HT-29 (cell line): ENCODE measurements at regions not wholly inside any gene's neighbourhood (a gene's known extent, or its start where the extent isn't known, plus 50 kb on each side); places are given as distances from the start of the nearest gene placed in this dataset.
"Not testable (repeated sequence)": the region's sequence is repeated elsewhere in the genome, so short reads cannot be mapped to it uniquely, and the experiment has no call there.

ENCODE experiments used
- DNase-seq: peaks from one replicate; pipeline ENCODE4 v3.0.0-alpha.2; 2015; ENCODE audit warnings: low spot score

DNA sequence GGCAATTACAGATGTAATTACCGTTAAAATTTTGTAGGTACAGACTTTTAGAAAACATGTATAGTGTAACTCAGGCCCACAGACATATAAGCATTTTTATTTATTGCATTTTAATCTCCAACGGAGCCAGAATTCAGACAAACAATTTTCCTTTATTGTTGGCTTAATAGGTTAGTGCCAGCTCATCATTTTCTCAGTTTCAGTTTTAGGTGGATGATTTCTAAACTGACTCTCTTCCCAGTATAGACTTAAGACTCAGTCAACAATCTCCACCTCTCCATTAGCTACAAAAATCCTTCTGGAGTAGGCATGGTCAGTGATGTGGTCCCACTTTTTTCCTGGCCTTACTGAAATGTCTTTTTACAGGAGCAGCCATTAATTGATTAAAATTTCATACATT, 994.6 kb downstream of the TBL1XR1 start:
- no peak for DNase-seq

DNA sequence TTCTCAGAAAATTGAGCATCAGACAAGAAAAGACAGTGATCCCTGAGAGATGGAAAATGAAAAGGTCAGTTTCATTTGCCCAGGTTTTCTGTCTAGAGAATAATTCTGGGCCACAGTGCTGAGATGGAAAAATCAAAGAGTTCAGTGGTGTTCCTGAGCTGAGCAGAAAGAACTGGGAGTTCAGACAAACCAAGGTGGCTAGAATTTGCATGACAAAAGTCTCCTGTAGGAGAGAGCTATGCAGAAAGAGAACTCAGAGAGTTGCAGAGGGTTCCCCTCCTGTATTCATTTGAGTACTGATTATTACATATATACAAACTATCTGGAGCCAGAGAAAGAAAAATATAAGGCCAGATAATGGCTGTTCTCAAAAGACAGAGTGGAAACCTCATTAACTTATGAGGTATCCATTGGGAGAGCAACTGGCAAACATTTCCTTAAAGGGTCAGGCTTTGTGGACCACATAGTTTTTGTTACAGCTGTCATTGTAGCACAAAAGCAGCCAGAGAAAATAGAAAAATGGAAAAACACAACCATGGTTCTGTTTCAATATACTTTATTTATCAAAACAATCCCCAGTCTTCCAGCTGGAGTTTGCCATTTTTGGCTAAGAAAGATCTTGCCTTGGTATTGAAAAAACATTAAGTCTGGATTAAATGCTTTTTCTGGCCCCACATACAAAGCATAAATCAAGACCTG, 1004.1 kb downstream of the TBL1XR1 start:
- no peak for DNase-seq

DNA sequence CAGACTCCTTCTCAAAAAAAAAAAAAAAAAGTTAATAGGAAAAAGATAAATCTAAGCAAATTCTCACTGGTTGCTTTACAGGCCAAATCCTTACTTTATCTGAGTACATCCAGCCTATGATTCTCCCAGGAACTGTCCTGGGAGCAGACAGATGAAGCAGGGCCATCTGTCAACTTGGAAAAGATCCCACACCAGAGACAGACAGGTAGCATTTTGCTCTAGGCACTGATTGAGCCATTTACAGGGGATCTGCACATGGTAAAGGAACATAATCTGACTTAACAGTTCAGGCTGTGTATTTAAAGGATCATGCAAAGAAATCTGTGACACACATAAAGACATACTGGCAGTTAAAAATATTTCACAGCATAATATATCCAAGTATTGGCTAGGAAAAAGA, 1006.5 kb downstream of the TBL1XR1 start:
- DNase-seq: no peak

DNA sequence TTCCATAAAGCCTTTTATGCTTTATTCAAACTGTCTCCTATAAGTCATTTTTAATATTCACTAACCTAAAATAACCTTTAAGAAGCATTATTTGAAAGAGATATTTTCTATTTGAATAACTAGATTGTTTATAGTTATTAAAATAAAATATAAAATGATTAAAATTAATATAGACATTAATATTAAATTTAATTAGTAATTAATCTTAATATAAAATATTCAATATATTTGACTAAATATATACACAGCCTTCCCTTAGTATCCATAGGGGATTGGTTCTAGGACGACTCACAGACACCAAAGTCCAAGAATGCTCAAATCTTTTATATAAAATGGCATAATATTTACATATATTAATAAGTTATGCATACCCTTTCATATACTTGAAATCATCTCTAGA, 1014.1 kb downstream of the TBL1XR1 start:
- DNase-seq: no peak

DNA sequence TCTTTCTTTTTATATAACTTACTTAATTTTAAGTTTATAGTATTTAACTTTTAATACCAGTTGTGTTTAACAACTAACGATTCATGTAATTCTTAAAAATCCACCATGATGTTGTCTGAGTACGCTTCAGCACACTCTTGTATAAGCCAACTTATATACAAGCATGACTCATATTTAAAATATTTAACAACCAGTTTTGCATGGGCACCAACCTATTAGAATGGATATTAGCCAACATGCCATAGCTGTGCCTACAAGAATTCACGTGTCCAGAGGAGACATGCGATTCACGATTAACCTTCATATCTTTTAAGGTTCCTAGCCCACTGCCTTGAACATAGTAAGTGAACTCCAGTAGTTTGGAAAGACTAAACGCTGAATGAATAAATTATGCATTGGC, 1023.2 kb downstream of the TBL1XR1 start:
- no peak for DNase-seq

DNA sequence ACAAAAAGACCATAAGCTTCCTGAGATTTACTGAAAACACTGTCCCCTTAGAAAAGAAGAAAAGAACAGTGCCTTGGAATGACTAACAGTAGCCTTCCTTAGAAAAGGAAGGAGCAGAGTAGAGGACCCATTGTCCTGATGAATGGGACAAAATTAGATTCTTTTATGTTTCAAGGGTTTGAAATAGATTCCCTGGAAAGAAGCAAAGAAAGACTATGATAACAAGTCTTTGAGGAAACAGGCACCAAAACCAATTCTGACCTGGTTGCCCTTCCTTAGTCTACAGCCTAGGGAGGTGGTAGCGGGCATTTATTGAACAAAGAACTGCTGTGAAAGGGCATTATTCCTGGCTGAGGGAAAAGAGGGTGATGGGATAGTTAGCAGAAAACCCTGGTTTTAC, 1024.8 kb downstream of the TBL1XR1 start:
- DNase-seq: no peak

DNA sequence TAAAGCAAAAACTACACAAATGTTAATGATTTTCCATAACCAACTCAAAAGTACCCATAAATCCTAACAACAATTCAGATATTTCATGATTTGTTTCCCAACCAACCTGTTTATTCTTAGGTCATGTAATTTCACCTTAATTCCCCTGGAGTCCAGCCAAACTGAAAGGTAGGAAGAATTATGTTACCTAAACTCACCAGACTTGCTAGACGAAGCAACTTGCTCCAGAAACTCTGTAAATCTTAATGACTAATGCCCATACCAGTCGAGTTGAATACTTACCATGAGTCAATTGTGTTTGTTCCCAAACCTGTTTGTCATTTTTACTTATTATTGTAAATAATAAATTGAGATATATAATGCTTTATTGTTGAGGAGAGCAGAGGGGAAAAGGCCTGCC, 1030.0 kb downstream of the TBL1XR1 start:
- DNase-seq: peak; percentile 91

DNA sequence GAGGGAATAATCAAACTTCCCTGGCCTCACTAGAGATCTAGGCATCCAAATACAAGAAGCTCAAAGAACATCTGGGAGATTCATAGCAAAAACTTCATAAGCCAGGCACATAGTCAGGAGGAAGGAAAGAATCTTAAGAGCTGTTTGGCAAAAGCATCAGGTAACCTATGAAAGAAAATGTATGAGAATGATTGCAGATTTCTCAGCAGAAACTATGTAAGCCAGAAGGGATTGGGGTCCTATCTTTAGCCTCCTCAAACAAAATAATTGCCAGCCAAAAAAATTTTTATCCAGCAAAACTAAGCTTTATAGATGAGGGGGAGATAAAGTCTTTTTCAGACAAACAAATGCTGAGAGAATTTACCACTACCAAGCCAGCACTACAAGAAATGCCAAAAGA, 1036.3 kb downstream of the TBL1XR1 start:
- DNase-seq: no peak

DNA sequence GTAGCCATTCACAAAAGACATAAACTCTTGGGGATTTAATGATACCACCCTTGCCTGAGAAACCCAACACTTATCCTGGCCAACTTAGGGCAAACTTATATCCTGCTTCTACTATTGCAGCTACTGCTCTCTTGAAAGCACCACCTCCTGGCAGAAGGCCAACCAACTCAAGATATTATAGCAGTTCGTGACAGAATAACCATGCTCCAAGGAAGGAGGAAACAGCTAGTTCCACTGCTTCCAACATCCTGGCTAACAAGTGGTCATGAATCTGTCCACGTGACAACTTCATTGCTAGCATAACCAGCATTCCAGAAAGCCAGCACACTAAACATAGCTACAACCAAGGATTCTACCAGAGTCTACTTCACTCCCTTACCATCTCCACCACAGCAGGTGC, 1037.5 kb downstream of the TBL1XR1 start:
- DNase-seq: peak; percentile 40

DNA sequence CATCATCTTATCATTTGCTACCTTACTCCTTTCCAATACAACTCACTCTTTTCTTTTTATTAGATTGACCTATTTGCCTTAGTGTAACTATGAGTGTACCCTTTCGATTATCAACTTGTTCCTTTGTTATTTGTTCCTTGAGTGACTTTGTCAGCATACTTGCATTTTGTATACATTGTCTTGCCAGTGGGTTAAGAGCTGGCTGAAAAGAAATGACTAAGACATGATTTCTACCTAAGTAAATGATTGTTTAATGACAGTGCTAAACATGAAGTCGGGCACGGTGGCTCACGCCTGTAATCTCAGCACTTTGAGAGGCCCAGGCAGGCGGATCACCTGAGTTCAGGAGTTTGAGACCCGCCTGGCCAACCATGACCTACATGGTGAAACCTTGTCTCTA, 1042.3 kb downstream of the TBL1XR1 start:
- no peak for DNase-seq

DNA sequence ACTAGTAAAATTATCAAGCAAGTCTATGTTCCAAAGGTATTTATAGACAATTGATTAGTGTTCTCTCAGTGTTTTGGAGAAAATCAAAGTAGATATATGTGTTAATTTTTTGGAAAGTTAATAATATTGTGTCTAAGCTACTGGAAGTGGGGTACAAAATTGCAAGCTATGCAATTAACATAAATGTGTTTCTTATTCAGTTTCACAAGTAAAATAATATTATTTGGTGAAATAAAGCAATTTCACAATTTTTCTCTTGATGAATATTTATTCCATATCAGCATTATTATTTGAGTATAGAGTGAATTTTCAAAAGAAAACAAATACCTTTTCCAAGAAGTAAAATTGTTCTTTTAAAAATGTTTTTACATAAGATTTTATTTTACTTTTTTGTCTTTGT, 1047.7 kb downstream of the TBL1XR1 start:
- no peak for DNase-seq

DNA sequence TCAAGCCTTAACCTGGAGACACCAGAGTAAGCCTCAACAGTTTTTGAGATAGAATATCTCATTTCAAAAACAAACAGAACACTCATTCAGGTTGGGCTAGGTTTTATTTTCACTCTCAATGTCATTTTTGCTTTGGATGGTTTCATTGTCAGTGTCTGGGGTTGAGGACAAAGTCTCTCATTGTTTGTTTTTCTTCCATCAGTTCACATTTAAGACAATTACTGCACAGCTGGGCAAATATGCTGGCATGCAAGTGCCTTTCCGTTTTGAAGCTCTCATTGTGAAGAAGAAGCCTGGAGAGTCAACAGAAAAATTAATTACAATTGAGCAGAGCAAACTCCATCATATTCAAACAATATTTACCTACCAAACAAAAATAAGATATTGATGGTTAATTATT, 1050.0 kb downstream of the TBL1XR1 start:
- no peak for DNase-seq

DNA sequence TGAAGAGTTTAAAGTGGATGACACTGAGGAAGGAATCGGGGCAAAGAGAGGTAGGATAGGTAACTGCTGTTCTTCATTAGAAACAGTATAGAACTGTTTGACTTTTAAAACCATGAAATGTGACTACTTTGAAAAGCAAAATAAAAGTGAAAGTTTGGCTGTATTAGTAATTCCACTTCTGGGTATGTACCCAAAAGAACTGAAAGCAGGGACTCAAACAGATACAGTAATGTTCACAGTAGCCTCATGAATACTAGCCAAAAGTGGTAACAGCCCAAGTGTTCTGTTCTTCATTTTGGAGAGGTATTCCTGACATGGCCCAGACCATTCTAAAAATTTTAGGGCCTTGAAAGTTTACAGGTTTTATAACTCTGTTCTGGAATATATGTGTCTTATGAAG, 1055.4 kb downstream of the TBL1XR1 start:
- DNase-seq: no peak

DNA sequence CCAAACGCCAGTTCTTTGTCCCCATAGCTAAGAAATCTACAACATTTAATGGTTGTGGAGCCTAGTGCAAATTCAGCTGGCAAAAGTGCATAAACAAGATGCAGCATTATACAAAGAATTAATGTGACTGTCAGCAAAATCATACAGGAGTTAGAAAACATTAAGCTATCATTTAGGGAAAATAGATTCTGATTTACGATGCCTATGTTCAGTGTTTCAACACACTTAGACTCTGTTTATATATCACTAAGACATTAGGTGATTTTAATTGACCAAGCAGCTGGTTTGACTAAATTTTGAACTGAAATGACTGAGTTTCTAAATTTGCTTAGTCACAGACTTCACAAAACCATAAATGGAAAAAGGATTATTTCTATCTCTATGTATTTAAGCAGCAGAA, 1076.8 kb downstream of the TBL1XR1 start:
- DNase-seq: no peak

DNA sequence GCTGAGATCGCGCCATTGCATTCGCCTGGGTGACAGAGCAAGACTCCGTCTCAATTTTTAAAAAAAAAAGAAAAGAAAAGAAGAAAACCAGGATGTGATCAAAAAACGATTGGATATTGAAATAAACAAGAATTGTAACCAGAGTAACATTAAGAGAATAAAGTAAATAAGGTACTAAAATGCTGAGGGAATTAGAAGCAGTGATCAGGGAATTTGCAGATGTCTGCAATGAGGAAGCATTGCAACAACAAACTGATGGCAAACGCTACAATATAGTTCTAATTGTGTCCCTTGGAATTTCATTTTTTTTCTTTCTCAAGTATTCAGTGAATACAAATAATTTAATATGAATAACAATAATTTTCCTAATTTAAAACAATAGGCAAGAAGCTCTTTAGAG, 1077.5 kb downstream of the TBL1XR1 start:
- no peak for DNase-seq

DNA sequence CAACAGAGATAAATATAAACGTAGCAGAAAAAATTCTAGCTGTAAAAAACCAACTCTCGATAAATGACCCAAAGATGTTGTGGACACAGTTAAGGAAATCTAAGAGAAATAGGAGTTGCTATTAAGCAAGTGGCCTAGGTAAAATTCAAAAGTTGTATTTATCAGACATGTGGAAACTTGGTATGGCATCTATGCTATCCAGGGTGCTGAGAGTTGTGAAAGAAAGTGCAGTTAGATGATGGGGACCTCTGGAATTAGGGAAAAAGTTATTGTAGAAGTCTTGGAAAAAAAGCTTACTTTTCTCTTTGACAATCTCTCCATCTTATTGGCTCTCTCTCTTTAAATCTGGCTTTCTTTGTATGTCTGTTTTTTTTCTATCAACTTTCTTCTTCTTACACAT, 1090.9 kb downstream of the TBL1XR1 start:
- no peak for DNase-seq

DNA sequence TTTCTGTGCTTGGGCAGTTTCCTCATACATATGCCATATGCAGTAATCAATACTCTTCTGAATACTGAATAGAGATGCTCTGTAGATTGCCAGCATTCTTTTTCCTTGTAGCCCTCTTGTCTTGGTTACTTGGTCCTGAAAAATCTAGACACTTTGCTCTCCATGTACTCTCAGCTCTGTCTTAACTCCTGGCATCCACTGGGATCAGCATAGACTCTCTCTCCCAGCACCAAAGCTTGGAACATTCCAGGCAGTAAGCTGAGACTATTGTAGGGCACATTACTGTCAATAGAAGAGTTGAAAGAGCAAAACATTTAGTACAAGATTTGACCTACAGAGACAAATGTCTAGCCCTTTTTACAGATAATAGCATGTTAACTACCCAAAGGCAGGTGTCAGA, 1100.3 kb downstream of the TBL1XR1 start:
- DNase-seq: no peak

DNA sequence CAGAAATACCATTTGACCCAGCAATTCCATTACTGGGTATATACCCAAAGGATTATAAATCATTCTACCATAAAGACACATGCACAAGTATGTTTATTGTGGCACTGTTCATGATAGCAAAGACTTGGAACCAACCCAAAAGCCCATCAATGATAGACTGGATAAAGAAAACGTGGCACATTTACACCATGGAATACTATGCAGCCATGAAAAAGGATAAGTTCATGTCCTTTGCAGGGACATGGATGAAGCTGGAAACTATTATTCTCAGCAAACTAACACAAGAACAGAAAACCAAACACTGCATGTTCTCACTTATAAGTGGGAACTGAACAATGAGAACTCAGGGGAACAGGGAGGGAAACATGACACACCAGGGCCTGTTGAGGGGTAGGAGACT, 1103.4 kb downstream of the TBL1XR1 start:
- DNase-seq: not testable (repeated sequence)

DNA sequence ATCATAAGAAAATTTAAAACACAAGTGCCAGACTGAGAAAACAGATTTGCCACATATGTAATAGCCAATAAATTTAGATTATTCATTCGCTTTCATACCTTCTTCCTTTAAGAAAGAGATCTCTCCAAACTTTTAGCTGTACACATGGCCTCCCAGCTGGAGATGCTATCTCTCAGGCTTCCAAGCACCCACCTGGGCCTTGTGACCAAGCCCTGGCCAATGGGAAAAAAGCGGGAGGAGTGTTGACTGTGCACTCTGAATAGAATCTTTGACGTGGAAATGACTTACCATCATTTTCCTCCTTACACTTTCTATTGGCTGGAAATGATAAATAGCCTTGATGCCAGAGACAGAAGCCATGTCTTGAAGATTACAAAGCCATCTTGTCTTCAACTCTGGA, 1106.6 kb downstream of the TBL1XR1 start:
- DNase-seq: no peak

DNA sequence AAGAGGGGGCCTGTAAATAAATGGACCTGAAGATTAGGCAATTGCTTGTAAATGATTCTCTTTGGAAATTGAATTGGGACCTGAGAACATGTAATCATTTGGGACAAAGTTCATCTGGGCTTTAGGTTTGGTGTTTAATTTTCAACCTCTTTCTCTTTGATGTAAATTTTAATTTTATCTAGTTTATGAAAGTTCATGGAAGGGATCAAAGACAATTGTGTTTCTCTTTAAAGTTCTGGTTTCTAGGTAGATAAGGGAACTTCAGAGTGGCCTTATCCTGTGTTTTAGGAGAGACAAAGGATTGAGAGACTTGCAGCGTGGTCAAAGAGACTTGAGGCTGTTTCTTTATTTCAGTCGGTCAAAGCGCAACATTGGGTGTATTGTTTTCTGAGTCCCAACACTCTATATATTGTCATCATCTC, 1108.3 kb downstream of the TBL1XR1 start:
- DNase-seq: no peak

DNA sequence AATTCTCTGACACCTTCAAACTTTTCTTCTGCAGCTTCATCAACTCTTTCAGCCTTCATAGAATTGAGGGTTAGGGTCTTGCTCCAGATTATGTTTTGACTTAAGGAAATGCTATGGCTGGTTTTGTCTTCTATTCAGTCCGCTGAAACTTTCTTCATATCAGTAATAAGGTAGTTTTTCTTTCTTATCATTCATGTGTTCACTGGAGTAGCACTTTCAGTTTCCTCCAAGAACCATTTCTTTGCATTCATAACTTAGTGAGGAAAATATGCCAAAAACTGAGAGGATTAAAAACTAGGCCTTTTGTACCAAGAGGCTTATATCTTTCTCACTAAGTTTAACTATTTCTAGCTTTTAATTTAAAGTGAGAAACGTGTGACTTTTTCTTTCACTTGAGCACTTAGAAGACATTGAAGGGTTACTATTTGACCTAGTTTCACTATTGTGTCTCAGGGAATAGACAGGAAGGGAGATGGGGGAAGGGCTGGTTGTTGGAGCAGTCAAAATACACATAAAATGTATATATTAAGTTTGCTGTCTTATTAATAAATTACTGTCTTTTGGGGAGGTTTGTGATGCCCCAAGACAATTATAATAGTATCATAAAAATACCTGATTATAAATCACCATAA, 1110.1 kb downstream of the TBL1XR1 start:
- no peak for DNase-seq

DNA sequence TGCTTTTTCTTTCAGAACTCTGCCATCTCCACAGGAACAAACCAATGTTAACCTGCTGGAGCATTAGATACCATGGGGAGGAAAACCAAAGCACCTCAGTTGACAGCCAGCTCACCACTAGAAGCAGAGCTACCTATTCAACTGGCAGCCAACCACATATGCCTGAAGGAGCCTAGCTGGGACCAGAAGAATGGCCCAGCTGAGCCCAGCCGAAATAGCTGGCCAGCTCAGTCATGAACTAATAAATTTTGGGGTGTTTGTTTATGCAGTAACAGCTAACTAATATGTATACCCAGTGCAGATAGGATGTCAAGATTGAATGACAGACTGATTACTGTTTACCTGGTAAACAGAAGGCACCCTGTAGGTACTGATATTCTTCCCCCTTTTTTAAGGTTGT, 1117.5 kb downstream of the TBL1XR1 start:
- no peak for DNase-seq

DNA sequence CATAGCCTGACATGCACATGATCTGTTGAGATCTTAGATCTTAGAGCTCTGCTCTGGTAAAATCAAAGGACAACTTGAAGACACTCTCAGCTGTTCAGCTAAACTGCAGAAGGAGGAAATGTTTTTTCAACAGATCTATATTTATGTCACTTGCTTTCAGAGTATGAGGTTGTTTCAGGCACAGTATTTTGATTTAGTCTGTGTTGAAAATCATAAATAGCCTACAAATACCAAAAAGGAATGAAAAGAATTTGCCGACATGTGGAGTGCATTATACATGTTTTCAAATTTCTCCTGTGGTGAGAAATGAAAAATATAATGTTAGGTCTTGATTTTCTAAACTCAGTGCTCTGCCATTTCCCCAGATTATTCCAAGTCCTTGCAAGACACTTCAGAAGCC, 1118.4 kb downstream of the TBL1XR1 start:
- DNase-seq: no peak

DNA sequence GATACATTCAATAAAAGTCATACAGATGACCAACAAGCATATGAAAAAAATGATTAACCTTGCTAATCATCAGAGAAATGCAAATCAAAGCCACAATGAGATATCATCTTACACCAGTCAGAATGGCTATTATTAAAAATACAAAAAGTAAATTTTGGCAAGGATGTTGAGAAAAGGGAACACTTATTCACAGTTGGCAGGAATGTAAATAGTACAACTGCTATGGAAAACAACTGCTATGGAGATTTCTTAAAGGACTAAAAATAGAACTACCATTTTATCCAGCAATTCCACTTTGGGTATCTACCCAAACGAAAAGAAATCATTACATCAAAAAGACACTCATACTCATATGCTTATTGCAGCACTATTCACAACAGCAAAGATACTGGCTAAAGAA, 1121.8 kb downstream of the TBL1XR1 start:
- no peak for DNase-seq
